NCI-H1417 (cell line): ENCODE measurements at regions not wholly inside any gene's neighbourhood (a gene's known extent, or its start where the extent isn't known, plus 50 kb on each side); places are given as distances from the start of the nearest gene placed in this dataset.
"Not testable (repeated sequence)": the region's sequence is repeated elsewhere in the genome, so short reads cannot be mapped to it uniquely, and the experiment has no call there.

Experiments used
- DNase-seq, 3 experiments: peaks; one replicate each; lab custom pipeline; 2025; lab: John Stamatoyannopoulos, UW

- DNase-seq = no peak
These were observed 191.5 kb downstream of the MCHR2 start for GRCh38 chr6:99802396-99803031.

- DNase-seq = no peak
These were observed 185.0 kb downstream of the MCHR2 start for GRCh38 chr6:99808992-99809391.

- no peak for DNase-seq
These were observed 183.7 kb downstream of the MCHR2 start for GRCh38 chr6:99810295-99810694.

GRCh38 chr6:99810942-99811620 lies 182.9 kb downstream of the MCHR2 start:
- DNase-seq = no peak

GRCh38 chr6:99811636-99812035 lies 182.4 kb downstream of the MCHR2 start:
- no peak for DNase-seq

GRCh38 chr6:99813565-99813964 lies 180.5 kb downstream of the MCHR2 start:
- DNase-seq = no peak

GRCh38 chr6:99814230-99814928 lies 179.6 kb downstream of the MCHR2 start:
- DNase-seq = no peak

GRCh38 chr6:99816795-99817194 lies 177.2 kb downstream of the MCHR2 start:
- DNase-seq = no peak

GRCh38 chr6:99818161-99818560 lies 175.9 kb downstream of the MCHR2 start:
- DNase-seq = no peak

- no peak for DNase-seq
These were observed 174.2 kb downstream of the MCHR2 start for GRCh38 chr6:99819853-99820252.

GRCh38 chr6:99821164-99821563 lies 172.9 kb downstream of the MCHR2 start:
- peak in 2 of 3 experiments; percentile 32 to 74 for DNase-seq

GRCh38 chr6:99822741-99823512 lies 171.1 kb downstream of the MCHR2 start:
- DNase-seq = peak; percentile 49 to 85 (median 53)

GRCh38 chr6:99823513-99824235 lies 170.3 kb downstream of the MCHR2 start:
- DNase-seq = not testable (repeated sequence)

- no peak for DNase-seq
These were observed 161.0 kb downstream of the MCHR2 start for GRCh38 chr6:99833034-99833433.

GRCh38 chr6:99836471-99836870 lies 157.6 kb downstream of the MCHR2 start:
- DNase-seq = no peak

GRCh38 chr6:99838607-99839006 lies 155.4 kb downstream of the MCHR2 start:
- DNase-seq = no peak

GRCh38 chr6:99841297-99841696 lies 152.7 kb downstream of the MCHR2 start:
- DNase-seq = no peak

- DNase-seq = no peak
These were observed 148.0 kb downstream of the MCHR2 start for GRCh38 chr6:99846006-99846405.

GRCh38 chr6:99850841-99851240 lies 143.2 kb downstream of the MCHR2 start:
- DNase-seq = no peak

- no peak for DNase-seq
These were observed 142.0 kb downstream of the MCHR2 start for GRCh38 chr6:99852031-99852430.

GRCh38 chr6:99867026-99867425 lies 127.0 kb downstream of the MCHR2 start:
- DNase-seq = no peak
